ENCODE measurements at regions not wholly inside any gene's neighbourhood (a gene's known extent, or its start where the extent isn't known, plus 50 kb on each side); places are given as distances from the start of the nearest gene placed in this dataset.

GRCh38 chr4:58809948-58810347 lies 1699.8 kb upstream of the IGFBP7 start:
- ATAC-seq (ENCODE audit: insufficient number of reproducible peaks, low FRiP score, low read depth) = no peak
- Histone ChIP-seq H3K36me3 (no peaks in the 10 kb centered on the region), H3K9me3 (no peaks in the 10 kb centered on the region)

DNA sequence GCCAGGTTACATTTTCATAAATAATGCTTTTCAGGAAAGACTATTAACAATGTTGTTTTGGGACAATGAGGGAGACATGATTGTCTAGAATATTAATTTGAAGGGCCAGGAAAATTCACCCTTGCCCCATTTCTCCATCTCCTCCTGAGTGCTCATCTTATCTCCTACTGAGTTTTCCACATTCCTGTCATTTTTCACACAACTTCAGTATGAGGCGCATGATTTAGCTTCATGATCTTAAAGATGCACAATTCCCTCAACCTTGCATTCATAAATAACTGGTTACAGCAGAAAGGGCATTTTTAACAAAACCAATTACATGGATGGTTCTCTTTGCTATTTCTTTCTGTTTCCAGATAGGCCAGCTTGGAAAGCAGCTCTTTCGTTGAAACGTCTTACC lies 1699.2 kb upstream of the IGFBP7 start:
- no peaks in the 10 kb centered on the region for H3K4me1 ChIP-seq (ENCODE audit: control insufficient read depth in 1 of 2, low read depth in 2 of 2)
- ATAC-seq (ENCODE audit: insufficient number of reproducible peaks, low FRiP score, low read depth) (no peak), DNase-seq (ENCODE audit: low spot score) (no peak)
- H3K9me3 ChIP-seq = no peaks in the 10 kb centered on the region
- H3K27ac ChIP-seq = no peak overlapping the region
- H3K4me3 ChIP-seq = no peak overlapping the region
- no peaks in the 10 kb centered on the region for H3K36me3 ChIP-seq
- no peaks in the 10 kb centered on the region for H3K27me3 ChIP-seq (replicated peaks; ENCODE audit: insufficient read depth)
- TF ChIP-seq, protein P1, sequence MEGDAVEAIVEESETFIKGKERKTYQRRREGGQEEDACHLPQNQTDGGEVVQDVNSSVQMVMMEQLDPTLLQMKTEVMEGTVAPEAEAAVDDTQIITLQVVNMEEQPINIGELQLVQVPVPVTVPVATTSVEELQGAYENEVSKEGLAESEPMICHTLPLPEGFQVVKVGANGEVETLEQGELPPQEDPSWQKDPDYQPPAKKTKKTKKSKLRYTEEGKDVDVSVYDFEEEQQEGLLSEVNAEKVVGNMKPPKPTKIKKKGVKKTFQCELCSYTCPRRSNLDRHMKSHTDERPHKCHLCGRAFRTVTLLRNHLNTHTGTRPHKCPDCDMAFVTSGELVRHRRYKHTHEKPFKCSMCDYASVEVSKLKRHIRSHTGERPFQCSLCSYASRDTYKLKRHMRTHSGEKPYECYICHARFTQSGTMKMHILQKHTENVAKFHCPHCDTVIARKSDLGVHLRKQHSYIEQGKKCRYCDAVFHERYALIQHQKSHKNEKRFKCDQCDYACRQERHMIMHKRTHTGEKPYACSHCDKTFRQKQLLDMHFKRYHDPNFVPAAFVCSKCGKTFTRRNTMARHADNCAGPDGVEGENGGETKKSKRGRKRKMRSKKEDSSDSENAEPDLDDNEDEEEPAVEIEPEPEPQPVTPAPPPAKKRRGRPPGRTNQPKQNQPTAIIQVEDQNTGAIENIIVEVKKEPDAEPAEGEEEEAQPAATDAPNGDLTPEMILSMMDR (IDR thresholded peaks at IDR 0.05) = no peak

More at GRCh38 chr4:58809948-58810347, 1699.8 kb upstream of the IGFBP7 start:
- TF ChIP-seq, protein P1 (IDR thresholded peaks at IDR 0.05) = no peak
- no peaks in the 10 kb centered on the region for H3K4me1 ChIP-seq (ENCODE audit: control insufficient read depth in 1 of 2, low read depth in 2 of 2)
- no peak overlapping the region for H3K4me3 ChIP-seq
- H3K27ac ChIP-seq = no peak overlapping the region
- H3K27me3 ChIP-seq (replicated peaks; ENCODE audit: insufficient read depth) = no peaks in the 10 kb centered on the region
- no peak for DNase-seq (ENCODE audit: low spot score)

DNA sequence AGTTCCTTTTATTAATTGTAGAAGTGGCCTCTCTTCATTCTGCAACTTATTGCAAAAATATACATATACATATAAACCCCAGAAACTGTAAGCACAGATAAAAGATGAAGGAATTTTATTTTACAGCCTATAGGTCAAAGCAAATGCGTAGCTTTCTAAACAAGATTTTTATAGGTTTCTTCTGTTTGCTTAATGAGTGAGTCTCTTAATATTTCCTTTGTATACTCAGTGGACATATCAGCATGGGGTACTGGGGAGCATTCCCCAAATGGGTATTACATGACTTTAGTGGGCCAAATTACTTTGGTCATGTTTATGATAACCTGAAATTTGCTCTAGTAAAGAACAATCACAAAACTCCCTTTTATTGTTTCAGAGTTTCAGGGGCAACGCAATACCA lies 1698.6 kb upstream of the IGFBP7 start:
- DNase-seq (ENCODE audit: low spot score) = no peak
- ATAC-seq (ENCODE audit: insufficient number of reproducible peaks, low FRiP score, low read depth) = no peak
- no peaks in the 10 kb centered on the region for H3K4me1 ChIP-seq (ENCODE audit: control insufficient read depth in 1 of 2, low read depth in 2 of 2)
- no peak overlapping the region for H3K27ac ChIP-seq
- H3K36me3 ChIP-seq = no peaks in the 10 kb centered on the region
- no peaks in the 10 kb centered on the region for H3K9me3 ChIP-seq
- TF ChIP-seq, protein P1 (IDR thresholded peaks at IDR 0.05) = no peak
- no peaks in the 10 kb centered on the region for H3K27me3 ChIP-seq (replicated peaks; ENCODE audit: insufficient read depth)
- no peak overlapping the region for H3K4me3 ChIP-seq

DNA sequence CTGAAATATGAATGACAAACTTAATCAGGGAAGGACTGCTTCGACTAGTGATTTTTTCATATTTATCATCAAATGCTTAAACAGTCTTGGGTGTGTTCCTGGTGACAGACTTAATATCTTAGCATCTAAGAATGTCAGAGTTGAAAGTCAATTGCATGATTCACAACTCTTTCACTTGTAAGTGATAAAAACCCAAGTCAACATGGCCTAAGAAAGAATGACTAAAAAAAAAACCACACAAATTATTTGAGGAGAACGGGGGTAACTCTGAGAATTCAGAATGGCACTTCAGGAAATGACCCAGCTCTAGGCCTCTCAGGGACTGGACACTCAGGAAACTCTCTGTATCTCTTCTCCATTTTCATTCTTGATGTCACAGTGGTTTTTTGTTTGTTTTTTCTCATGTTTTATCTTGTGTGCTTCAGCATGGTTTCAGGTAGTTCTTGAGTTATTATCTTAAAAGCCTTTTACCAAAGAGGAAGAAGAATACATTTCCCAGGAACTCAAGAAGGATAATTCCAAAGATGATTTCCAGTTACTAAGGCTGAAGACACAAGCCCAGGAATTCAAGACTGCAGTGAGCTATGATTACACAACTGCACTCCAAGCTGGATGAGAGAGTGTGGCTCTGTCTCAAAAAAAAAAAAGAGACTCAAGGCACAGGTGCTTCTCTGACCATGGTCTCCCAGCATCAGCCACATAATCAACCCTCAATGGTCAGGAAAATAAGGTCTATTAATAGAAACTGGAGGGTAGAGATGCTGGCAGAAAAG lies 1697.8 kb upstream of the IGFBP7 start:
- Histone ChIP-seq H3K27ac (no peak overlapping the region), H3K27me3 (replicated peaks; ENCODE audit: insufficient read depth) (no peaks in the 10 kb centered on the region), H3K4me1 (ENCODE audit: control insufficient read depth in 1 of 2, low read depth in 2 of 2) (no peaks in the 10 kb centered on the region), H3K36me3 (no peaks in the 10 kb centered on the region), H3K4me3 (no peak overlapping the region), H3K9me3 (no peaks in the 10 kb centered on the region)
- ATAC-seq (ENCODE audit: insufficient number of reproducible peaks, low FRiP score, low read depth) (no peak), DNase-seq (ENCODE audit: low spot score) (no peak)
- TF ChIP-seq, protein P1 (IDR thresholded peaks at IDR 0.05) = no peak

GRCh38 chr4:58776627-58777026 lies 1666.4 kb upstream of the IGFBP7 start:
- H3K36me3 ChIP-seq = no peaks in the 10 kb centered on the region
- H3K27ac ChIP-seq = no peak overlapping the region
- ATAC-seq (ENCODE audit: insufficient number of reproducible peaks, low FRiP score, low read depth) (no peak), DNase-seq (ENCODE audit: low spot score) (no peak)
- H3K9me3 ChIP-seq = no peaks in the 10 kb centered on the region
- H3K4me3 ChIP-seq = no peak overlapping the region
- TF ChIP-seq, protein P1 (IDR thresholded peaks at IDR 0.05) = no peak
- H3K27me3 ChIP-seq (replicated peaks; ENCODE audit: insufficient read depth) = no peaks in the 10 kb centered on the region
- no peaks in the 10 kb centered on the region for H3K4me1 ChIP-seq (ENCODE audit: control insufficient read depth in 1 of 2, low read depth in 2 of 2)

Data from thoracic aorta (tissue), 2 donors.